Loucy (cell line): ENCODE measurements at regions not wholly inside any gene's neighbourhood (a gene's known extent, or its start where the extent isn't known, plus 50 kb on each side); places are given as distances from the start of the nearest gene placed in this dataset.

Source experiments
- H2AFZ ChIP-seq: fragments of 200-600 bp; sonication (generic); 2 replicates; pipeline ENCODE4 v1.6.0; 2016; ENCODE audit warnings: antibody characterized with exemption, mild to moderate bottlenecking, low read length, moderate library complexity
- H3F3A ChIP-seq: fragments of 200-600 bp; 2 replicates; pipeline ENCODE4 v1.6.0; 2016; ENCODE audit warnings: antibody characterized with exemption, low read depth, mild to moderate bottlenecking
- H3K27me3 ChIP-seq: fragments of 200-600 bp; sonication (generic); 2 replicates; pipeline ENCODE4 v1.6.1; 2014; ENCODE audit warnings: low read length, mild to moderate bottlenecking; ENCODE audit not compliant: insufficient read depth, poor library complexity, severe bottlenecking
- H3K36me3 ChIP-seq: fragments of 200-600 bp; sonication (generic); 2 replicates; pipeline ENCODE4 v1.6.1; 2016; ENCODE audit warnings: low read length; ENCODE audit not compliant: insufficient read depth
- H3K4me1 ChIP-seq: fragments of 200-600 bp; sonication (generic); 2 replicates; pipeline ENCODE4 v1.5.1; 2014; ENCODE audit warnings: low read length, mild to moderate bottlenecking; ENCODE audit not compliant: insufficient read depth, poor library complexity, severe bottlenecking
- H3K4me2 ChIP-seq: fragments of 200-600 bp; sonication (generic); 2 replicates; pipeline ENCODE4 v1.6.0; 2014; ENCODE audit warnings: antibody characterized with exemption, low read length, low read depth, mild to moderate bottlenecking; ENCODE audit not compliant: poor library complexity, severe bottlenecking
- H3K4me3 ChIP-seq: fragments of 200-600 bp; sonication (generic); 2 replicates; pipeline ENCODE4 v1.5.1; 2014; ENCODE audit warnings: low read length, mild to moderate bottlenecking, mixed read lengths; ENCODE audit not compliant: poor library complexity, severe bottlenecking
- H3K79me2 ChIP-seq: fragments of 200-600 bp; sonication (generic); 2 replicates; pipeline ENCODE4 v1.6.1; 2014; ENCODE audit warnings: low read length; ENCODE audit not compliant: insufficient read depth
- H3K9ac ChIP-seq: fragments of 200-600 bp; sonication (generic); 2 replicates; pipeline ENCODE4 v1.6.0; 2014; ENCODE audit warnings: mild to moderate bottlenecking, low read depth, low read length, moderate library complexity; ENCODE audit not compliant: poor library complexity, severe bottlenecking
- H3K9me2 ChIP-seq: fragments of 200-600 bp; sonication (generic); replicated peaks from 2 replicates; pipeline ENCODE4 v1.6.1; 2016; ENCODE audit warnings: low read depth, low read length, mixed read lengths
- H3K9me3 ChIP-seq: fragments of 200-600 bp; sonication (generic); 2 replicates; pipeline ENCODE4 v1.6.1; 2014; ENCODE audit warnings: mild to moderate bottlenecking, antibody characterized with exemption, low read length, low read depth; ENCODE audit not compliant: insufficient read depth
- H4K20me1 ChIP-seq: fragments of 200-600 bp; sonication (generic); 2 replicates; pipeline ENCODE4 v1.6.0; 2014; ENCODE audit warnings: antibody characterized with exemption, low read length, mild to moderate bottlenecking; ENCODE audit not compliant: insufficient read depth, poor library complexity, severe bottlenecking
- CTCF ChIP-seq: fragments of 200-600 bp; sonication (generic); conservative IDR thresholded peaks from 2 replicates; pipeline ENCODE4 v1.5.1; 2014; ENCODE audit warnings: mild to moderate bottlenecking, antibody characterized with exemption, low read length
- EZH2phosphoT487 ChIP-seq: fragments of 200-600 bp; IDR thresholded peaks from 2 replicates; pipeline ENCODE4 v1.6.1; 2018; ENCODE audit warnings: antibody characterized with exemption, mild to moderate bottlenecking, moderate library complexity, borderline replicate concordance

GRCh38 chr20:6629564-6629963 is 137.9 kb upstream of the BMP2 start:
- Histone ChIP-seq H4K20me1 (no peaks in the 10 kb centered on the region), H3K9ac (no peak overlapping the region), H3K79me2 (no peaks in the 10 kb centered on the region), H2AFZ (no peak overlapping the region), H3K4me3 (no peak overlapping the region), H3K9me2 (no peaks in the 10 kb centered on the region), H3F3A (no peaks in the 10 kb centered on the region), H3K9me3 (no peaks in the 10 kb centered on the region), H3K4me2 (no peak overlapping the region), H3K27me3 (no peaks in the 10 kb centered on the region), H3K36me3 (no peaks in the 10 kb centered on the region), H3K4me1 (no peaks in the 10 kb centered on the region)
- TF ChIP-seq EZH2phosphoT487 (no peak), CTCF (no peak)

GRCh38 chr20:6626805-6627204 is 140.7 kb upstream of the BMP2 start:
- Histone ChIP-seq H3K36me3 (no peaks in the 10 kb centered on the region), H2AFZ (no peak overlapping the region), H3K4me3 (no peak overlapping the region), H3K4me1 (peaks cover 5% of the 10 kb centered on the region), H3K79me2 (no peaks in the 10 kb centered on the region), H3K9me2 (no peaks in the 10 kb centered on the region), H3K9me3 (no peaks in the 10 kb centered on the region), H3F3A (no peaks in the 10 kb centered on the region), H3K4me2 (no peak overlapping the region), H4K20me1 (no peaks in the 10 kb centered on the region), H3K27me3 (no peaks in the 10 kb centered on the region), H3K9ac (no peak overlapping the region)
- no peak for TF ChIP-seq EZH2phosphoT487
- TF ChIP-seq CTCF = peak; percentile 53

GRCh38 chr20:6623989-6624388 is 143.5 kb upstream of the BMP2 start:
- H3K4me3 ChIP-seq = peak overlapping the region; percentile 48
- peak overlapping the region; percentile 42 for H2AFZ ChIP-seq
- H3K79me2 ChIP-seq = no peaks in the 10 kb centered on the region
- TF ChIP-seq EZH2phosphoT487 = no peak
- no peak for TF ChIP-seq CTCF
- H3K27me3 ChIP-seq = no peaks in the 10 kb centered on the region
- H3K36me3 ChIP-seq = no peaks in the 10 kb centered on the region
- peak overlapping the region; percentile 60 for H3K4me2 ChIP-seq
- H3K9me2 ChIP-seq = no peaks in the 10 kb centered on the region
- no peaks in the 10 kb centered on the region for H3K9me3 ChIP-seq
- peaks cover 5% of the 10 kb centered on the region for H3K4me1 ChIP-seq
- no peaks in the 10 kb centered on the region for H4K20me1 ChIP-seq
- H3F3A ChIP-seq = no peaks in the 10 kb centered on the region
- H3K9ac ChIP-seq = peak overlapping the region; percentile 18
